Transverse colon (tissue), 4 donors: ENCODE measurements at regions not wholly inside any gene's neighbourhood (a gene's known extent, or its start where the extent isn't known, plus 50 kb on each side); places are given as distances from the start of the nearest gene placed in this dataset.

Experiments used
- DNase-seq: peaks from one replicate; pipeline ENCODE4 v3.0.0-alpha.2; 2019
- H3K27ac ChIP-seq, 4 donors: fragments of 200-600 bp; sonication (generic); 2 replicates each; pipeline ENCODE4 v1.5.1; 2016 to 2018; ENCODE audit warnings: inconsistent platforms in 4 of 4
- H3K27me3 ChIP-seq: fragments of 200-600 bp; sonication (generic); 2 replicates; pipeline ENCODE4 v1.5.1; 2017; ENCODE audit warnings: inconsistent platforms
- H3K36me3 ChIP-seq, 4 donors: fragments of 200-600 bp; sonication (generic); 2 replicates each; pipeline ENCODE4 v1.5.1; 2017 to 2019; ENCODE audit warnings: inconsistent platforms in 4 of 4
- H3K4me1 ChIP-seq, 4 donors: fragments of 200-600 bp; sonication (generic); 2 replicates each; pipeline ENCODE4 v1.5.1; 2017 to 2020; ENCODE audit warnings: inconsistent platforms in 4 of 4
- H3K4me3 ChIP-seq, 4 donors: fragments of 200-600 bp; sonication (generic); 1 replicate in 1 of 4; 2 replicates in 3 of 4; pipeline versions ENCODE4 v1.5.1 to v1.6.1; 2017 to 2019; ENCODE audit warnings: inconsistent platforms in 4 of 4
- H3K9me3 ChIP-seq, 2 donors: fragments of 200-600 bp; sonication (generic); 2 replicates each; pipeline ENCODE4 v1.5.1; 2017 to 2019; ENCODE audit warnings: inconsistent platforms in 2 of 2
- CTCF ChIP-seq, 5 experiments: fragments of 200-600 bp in 3 of 5; fragments of 450-650 bp in 2 of 5; sonication (generic) in 3 of 5; IDR thresholded peaks; 1 replicate in 2 of 5; 2 replicates in 3 of 5; pipeline ENCODE4 v1.5.1; 2016 to 2017; ENCODE audit warnings: antibody characterized with exemption in 5 of 5, inconsistent platforms in 3 of 5, mild to moderate bottlenecking in 2 of 5, moderate library complexity in 1 of 5
- EP300 ChIP-seq: sonication (generic); formaldehyde crosslinking; IDR thresholded peaks from one replicate; pipeline ENCODE4 v1.6.1; 2017; ENCODE audit warnings: antibody characterized with exemption, low read depth
- POLR2A ChIP-seq: fragments of 450-650 bp; IDR thresholded peaks from one replicate; pipeline ENCODE4 v1.6.1; 2016; ENCODE audit warnings: antibody characterized with exemption, mild to moderate bottlenecking, moderate library complexity
- POLR2AphosphoS5 ChIP-seq, 3 donors: sonication (generic); formaldehyde crosslinking; IDR thresholded peaks; one replicate each; pipeline ENCODE4 v1.6.1; 2016; ENCODE audit warnings: antibody characterized with exemption in 3 of 3
- WGBS, 2 donors: methylation state at CpG; one replicate each; pipeline ENCODE4 v1.1.5; 2018; ENCODE audit warnings: low coverage in 1 of 2; 5-methylcytosine and 5-hydroxymethylcytosine counted together
- in situ Hi-C, 4 donors: fragments of 200-750 bp; cut with MboI; loops; one replicate each; pipeline versions ENCODE4 v1.15.0 to v1.15.1; 2017; ENCODE audit warnings: low sequenced_read_pairs in 3 of 4, low pct_ligation_motif_present in 1 of 4, low pct_unique_long_range_greater_than_20kb in 1 of 4
- intact Hi-C: fragments of 100-400 bp; cut with DNase I; formaldehyde crosslinking; loops from one replicate; pipeline ENCODE4 v1.15.1; 2023; ENCODE audit warnings: low total_unique reads

GRCh38 chr20:39222101-39222500, 260.0 kb downstream of the DHX35 start:
- TF ChIP-seq CTCF (IDR thresholded peaks at IDR 0.05) (no peak), POLR2AphosphoS5 (IDR thresholded peaks at IDR 0.05) (no peak), EP300 (no peak), POLR2A (no peak)
- H3K36me3 ChIP-seq, result no peaks in the 10 kb centered on the region
- H3K27ac ChIP-seq, result no peak overlapping the region
- no peaks in the 10 kb centered on the region for H3K9me3 ChIP-seq
- in situ Hi-C loops, result no loop called here
- no peaks in the 10 kb centered on the region for H3K4me1 ChIP-seq
- H3K4me3 ChIP-seq, result no peak overlapping the region
- H3K27me3 ChIP-seq, result peaks cover 3% of the 10 kb centered on the region
- intact Hi-C loops, result no loop called here
- DNase-seq, result no peak
- 33 to 50% methylated on average over 1 of the region's 1 CpG for WGBS, 2 donors

GRCh38 chr20:39216195-39216594, 254.1 kb downstream of the DHX35 start:
- in situ Hi-C loops, result no loop called here
- no peak for DNase-seq
- Histone ChIP-seq H3K36me3 (no peaks in the 10 kb centered on the region), H3K27me3 (no peaks in the 10 kb centered on the region), H3K27ac (no peak overlapping the region), H3K4me3 (no peak overlapping the region), H3K4me1 (no peaks in the 10 kb centered on the region), H3K9me3 (no peaks in the 10 kb centered on the region)
- intact Hi-C loops, result no loop called here
- 77 to 87% methylated on average over 3 of the region's 3 CpGs for WGBS, 2 donors
- TF ChIP-seq POLR2A (no peak), EP300 (no peak), CTCF (IDR thresholded peaks at IDR 0.05) (no peak), POLR2AphosphoS5 (IDR thresholded peaks at IDR 0.05) (no peak)

GRCh38 chr20:39214828-39215227, 252.7 kb downstream of the DHX35 start:
- DNase-seq, result no peak
- TF ChIP-seq EP300 (no peak), POLR2A (no peak), CTCF (IDR thresholded peaks at IDR 0.05) (no peak), POLR2AphosphoS5 (IDR thresholded peaks at IDR 0.05) (no peak)
- no peaks in the 10 kb centered on the region for H3K4me1 ChIP-seq
- H3K4me3 ChIP-seq, result no peak overlapping the region
- no peaks in the 10 kb centered on the region for H3K9me3 ChIP-seq
- intact Hi-C loops (no loop called here), in situ Hi-C loops (no loop called here)
- no peaks in the 10 kb centered on the region for H3K36me3 ChIP-seq
- H3K27me3 ChIP-seq, result no peaks in the 10 kb centered on the region
- H3K27ac ChIP-seq, result no peak overlapping the region
- WGBS, 2 donors, result 63% methylated on average over 2 of the region's 2 CpGs; no CpG with 5 or more reads in 1 of the 2 donors

GRCh38 chr20:39213476-39214145, 251.5 kb downstream of the DHX35 start:
- Histone ChIP-seq H3K4me1 (no peaks in the 10 kb centered on the region), H3K9me3 (no peaks in the 10 kb centered on the region), H3K36me3 (no peaks in the 10 kb centered on the region), H3K4me3 (no peak overlapping the region), H3K27me3 (no peaks in the 10 kb centered on the region), H3K27ac (no peak overlapping the region)
- DNase-seq, result no peak
- in situ Hi-C loops (no loop called here), intact Hi-C loops (no loop called here)
- TF ChIP-seq EP300, result no peak
- no peak for TF ChIP-seq POLR2AphosphoS5 (IDR thresholded peaks at IDR 0.05)
- no peak for TF ChIP-seq CTCF (IDR thresholded peaks at IDR 0.05)
- no peak for TF ChIP-seq POLR2A
- 82 to 100% methylated on average over 2 to 3 of the region's 3 CpGs for WGBS, 2 donors
